ENCODE measurements at regions not wholly inside any gene's neighbourhood (a gene's known extent, or its start where the extent isn't known, plus 50 kb on each side); places are given as distances from the start of the nearest gene placed in this dataset.
"Not testable (repeated sequence)": the region's sequence is repeated elsewhere in the genome, so short reads cannot be mapped to it uniquely, and the experiment has no call there.

- DNase-seq = no peak
Observed at GRCh38 chr3:26763723-26764122, 141.2 kb downstream of the LRRC3B start.

GRCh38 chr3:26766031-26766430, 143.5 kb downstream of the LRRC3B start:
- DNase-seq = no peak

GRCh38 chr3:26768068-26768651, 145.6 kb downstream of the LRRC3B start:
- no peak for DNase-seq

GRCh38 chr3:26799679-26800317, 177.2 kb downstream of the LRRC3B start:
- no peak for DNase-seq

GRCh38 chr3:26807272-26807671, 184.7 kb downstream of the LRRC3B start:
- DNase-seq = no peak

GRCh38 chr3:26825454-26825853, 202.9 kb downstream of the LRRC3B start:
- no peak for DNase-seq

- no peak for DNase-seq
Observed at GRCh38 chr3:26827169-26827568, 204.6 kb downstream of the LRRC3B start.

- DNase-seq = no peak
Observed at GRCh38 chr3:26838026-26838425, 215.5 kb downstream of the LRRC3B start.

GRCh38 chr3:26839001-26839400, 216.4 kb downstream of the LRRC3B start:
- DNase-seq = no peak

GRCh38 chr3:26840272-26840870, 217.8 kb downstream of the LRRC3B start:
- DNase-seq = no peak

GRCh38 chr3:26845194-26845593, 222.6 kb downstream of the LRRC3B start:
- DNase-seq = no peak

GRCh38 chr3:26847680-26848079, 225.1 kb downstream of the LRRC3B start:
- DNase-seq = no peak

- no peak for DNase-seq
Observed at GRCh38 chr3:26894443-26894842, 271.9 kb downstream of the LRRC3B start.

GRCh38 chr3:26915208-26915607, 292.6 kb downstream of the LRRC3B start:
- DNase-seq = no peak

- no peak for DNase-seq
Observed at GRCh38 chr3:26920646-26921478, 298.3 kb downstream of the LRRC3B start.

GRCh38 chr3:26931896-26932295, 309.3 kb downstream of the LRRC3B start:
- DNase-seq = no peak

GRCh38 chr3:26932752-26933151, 310.2 kb downstream of the LRRC3B start:
- DNase-seq = no peak

- not testable (repeated sequence) for DNase-seq
Observed at GRCh38 chr3:26945480-26945879, 322.9 kb downstream of the LRRC3B start.

GRCh38 chr3:26960382-26960781, 337.8 kb downstream of the LRRC3B start:
- no peak for DNase-seq

GRCh38 chr3:26962492-26963360, 340.2 kb downstream of the LRRC3B start:
- no peak for DNase-seq

- DNase-seq = peak; percentile 1
Observed at GRCh38 chr3:26963361-26963743, 340.8 kb downstream of the LRRC3B start.

GRCh38 chr3:26964313-26964712, 341.7 kb downstream of the LRRC3B start:
- DNase-seq = no peak

- DNase-seq = no peak
Observed at GRCh38 chr3:26964836-26965235, 342.3 kb downstream of the LRRC3B start.
